ENCODE measurements at regions not wholly inside any gene's neighbourhood (a gene's known extent, or its start where the extent isn't known, plus 50 kb on each side); places are given as distances from the start of the nearest gene placed in this dataset.

GRCh38 chr2:239640210-239640609, 239.4 kb upstream of the HDAC4 start (continued):
- no peak for TF ChIP-seq EP300 (IDR thresholded peaks at IDR 0.05; ENCODE audit: borderline replicate concordance in 1 of 2, control insufficient read depth in 1 of 2, low read depth in 2 of 2, low read length in 2 of 2)

- 20% methylated on average over 5 of the region's 5 CpGs for WGBS (ENCODE audit: insufficient coverage, insufficient replicate concordance, low lambda C conversion rate, missing lambda C conversion rate)
- no peaks in the 10 kb centered on the region for H3K4me1 ChIP-seq (ENCODE audit: control insufficient read depth, insufficient read depth, low read length)
- DNase-seq (ENCODE audit: low read depth, low spot score) (no peak), ATAC-seq (no peak), FAIRE-seq (no peak)
- intact Hi-C loops (cut with micrococcal nuclease; ENCODE audit: unreplicated experiment) (no loop called here), in situ Hi-C loops (cut with MboI) (no loop called here)
- no peaks in the 10 kb centered on the region for H3K79me2 ChIP-seq (ENCODE audit: control insufficient read depth, insufficient read depth, low read length)
- ChIA-PET RAD21 (ENCODE audit: unreplicated experiment) (no interaction called here), CTCF (no interaction called here), SMC1A (ENCODE audit: uncharacterized antibody, unreplicated experiment) (no interaction called here), POLR2A (no interaction called here)
- BruUV-seq (replicated peaks): no TSS peak
- no peaks in the 10 kb centered on the region for H3K36me3 ChIP-seq (ENCODE audit: control insufficient read depth in 2 of 2, insufficient read depth in 2 of 2, low read length in 1 of 2)
- H4K20me1 ChIP-seq (ENCODE audit: control insufficient read depth, insufficient read depth): no peaks in the 10 kb centered on the region
- no peak overlapping the region for H2AFZ ChIP-seq (ENCODE audit: control insufficient read depth, low read depth, low read length)
- no peaks in the 10 kb centered on the region for H3K27me3 ChIP-seq (replicated peaks in 1 of 2; ENCODE audit: control insufficient read depth in 2 of 2, insufficient read depth in 2 of 2, low read length in 1 of 2)
- TF ChIP-seq WRNIP1 (IDR thresholded peaks at IDR 0.05; ENCODE audit: borderline replicate concordance, low read depth, low read length) (no peak), POLR2AphosphoS5 (IDR thresholded peaks at IDR 0.05; ENCODE audit: low read length) (no peak), MEF2B (IDR thresholded peaks at IDR 0.05; ENCODE audit: partially characterized antibody, poor library complexity, severe bottlenecking) (no peak), NFXL1 (IDR thresholded peaks at IDR 0.05; ENCODE audit: borderline replicate concordance) (no peak), KDM1A (IDR thresholded peaks at IDR 0.05; ENCODE audit: borderline replicate concordance) (no peak), DPF2 (IDR thresholded peaks at IDR 0.05) (no peak), STAT1 (conservative IDR thresholded peaks at IDR 0.05) (no peak), MTA3 (IDR thresholded peaks at IDR 0.05; ENCODE audit: borderline replicate concordance, low read length) (no peak), ZNF274 (IDR thresholded peaks at IDR 0.05; ENCODE audit: insufficient read depth, insufficient read length) (no peak), YY1 (IDR thresholded peaks at IDR 0.05; ENCODE audit: low read depth, low read length) (no peak), NR2C1 (IDR thresholded peaks at IDR 0.05) (no peak), CBX3 (IDR thresholded peaks at IDR 0.05; ENCODE audit: borderline replicate concordance, low read depth) (no peak), ZNF217 (IDR thresholded peaks at IDR 0.05) (no peak), CEBPZ (IDR thresholded peaks at IDR 0.05; ENCODE audit: low read depth, low read length) (no peak), ZNF622 (IDR thresholded peaks at IDR 0.05) (no peak), IKZF2 (IDR thresholded peaks at IDR 0.05) (no peak), HDAC6 (IDR thresholded peaks at IDR 0.05; ENCODE audit: unreplicated experiment) (no peak)
- H3K9ac ChIP-seq (ENCODE audit: control insufficient read depth, insufficient read depth, low read length): no peak overlapping the region
- H3K9me3 ChIP-seq (replicated peaks; ENCODE audit: control insufficient read depth, insufficient read depth, low read length): peaks cover 3% of the 10 kb centered on the region; the same call in 2 of the 3 replicates
- no peak overlapping the region for H3K4me2 ChIP-seq (ENCODE audit: control insufficient read depth, insufficient read depth)
- H3K4me3 ChIP-seq: no peak overlapping the region
- no peak overlapping the region for H3K27ac ChIP-seq (ENCODE audit: control insufficient read depth, insufficient read depth)
These were observed 238.8 kb upstream of the HDAC4 start for GRCh38 chr2:239639421-239640185.

Data from GM12878 (cell line).